ENCODE measurements at regions not wholly inside any gene's neighbourhood (a gene's known extent, or its start where the extent isn't known, plus 50 kb on each side); places are given as distances from the start of the nearest gene placed in this dataset.

DNA sequence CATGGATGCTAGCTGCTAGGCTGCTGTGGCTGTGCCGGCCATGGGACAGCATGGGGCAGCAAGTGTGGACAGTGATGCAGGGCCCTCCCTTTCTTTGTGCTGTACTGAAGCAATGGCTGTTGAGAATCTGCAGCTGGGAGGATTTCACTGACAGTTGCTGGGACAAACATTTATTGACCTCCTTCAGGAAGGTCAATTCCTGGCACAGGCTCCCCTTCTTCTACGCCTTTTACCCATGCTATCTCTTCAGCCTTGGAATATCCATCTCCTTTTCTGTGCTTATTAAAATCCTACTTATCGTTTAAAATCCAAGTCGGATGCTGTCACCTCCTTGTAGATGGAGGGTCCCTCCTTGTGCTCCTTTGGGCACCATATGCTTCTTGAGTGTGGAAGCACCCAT, 213.1 kb upstream of the USP24 start:
- no peaks in the 10 kb centered on the region for H3K27me3 ChIP-seq (replicated peaks in 1 of 4; ENCODE audit: control insufficient read depth in 3 of 4, extremely low read depth in 1 of 4, insufficient read depth in 3 of 4, low read length in 3 of 4)
- H4K8ac ChIP-seq (ENCODE audit: extremely low read depth, insufficient read depth, low read length): no peak overlapping the region
- H3K23ac ChIP-seq (ENCODE audit: insufficient read length): no peak overlapping the region
- H4K91ac ChIP-seq (replicated peaks; ENCODE audit: insufficient read length, low read length): no peak overlapping the region
- H3K14ac ChIP-seq (ENCODE audit: insufficient read length): no peak overlapping the region
- no peak overlapping the region for H3K4me2 ChIP-seq (ENCODE audit: insufficient read depth in 1 of 2, low read depth in 2 of 2, low read length in 2 of 2)
- H2BK5ac ChIP-seq (ENCODE audit: low read depth, low read length): no peak overlapping the region
- H3K36me3 ChIP-seq (ENCODE audit: control insufficient read depth in 2 of 4, insufficient read depth in 4 of 4, low read length in 3 of 4): no peaks in the 10 kb centered on the region
- no peak overlapping the region for H3K9ac ChIP-seq (replicated peaks in 1 of 4; ENCODE audit: extremely low read depth in 1 of 4, low read depth in 3 of 4, low read length in 3 of 4)
- H3K79me1 ChIP-seq (ENCODE audit: low read depth, low read length): no peaks in the 10 kb centered on the region
- H2AK5ac ChIP-seq (ENCODE audit: low read depth, low read length): no peak overlapping the region
- CTCF ChIA-PET (ENCODE audit: partially characterized antibody): interaction anchor here (1.4 to 1.9 kb wide), 2 partner anchors 50 to 52 kb away, joined by 5 to 6 read pairs; no protein-coding TSS in a partner anchor
- H3K4me3 ChIP-seq (ENCODE audit: extremely low read depth in 1 of 4, insufficient read depth in 2 of 4, low read depth in 3 of 4, low read length in 4 of 4): no peak overlapping the region
- H2AFZ ChIP-seq (ENCODE audit: low read length): no peak overlapping the region
- H2BK120ac ChIP-seq (replicated peaks; ENCODE audit: low read depth, low read length): no peak overlapping the region
- no peak for TF ChIP-seq GTF2F1 (IDR thresholded peaks at IDR 0.05; ENCODE audit: borderline replicate concordance, low read depth, low read length)
- TF ChIP-seq PHF8 (conservative IDR thresholded peaks at IDR 0.05; ENCODE audit: low read depth, low read length): no peak
- TF ChIP-seq SIRT6 (IDR thresholded peaks at IDR 0.05; ENCODE audit: low read length): no peak
- TF ChIP-seq CEBPB (IDR thresholded peaks at IDR 0.05; ENCODE audit: low read depth, low read length): no peak
- TF ChIP-seq BCL11A (IDR thresholded peaks at IDR 0.05; ENCODE audit: low read depth in 2 of 2, low read length in 2 of 2): no peak
- TF ChIP-seq YY1 (IDR thresholded peaks at IDR 0.05; ENCODE audit: low read depth, low read length): no peak
- TF ChIP-seq SRF (IDR thresholded peaks at IDR 0.05; ENCODE audit: low read depth, low read length): no peak
- no peak for TF ChIP-seq E2F6 (IDR thresholded peaks at IDR 0.05)
- no peak for TF ChIP-seq KDM1A (IDR thresholded peaks at IDR 0.05; ENCODE audit: borderline replicate concordance, low read length)
- no peak for TF ChIP-seq TBP (IDR thresholded peaks at IDR 0.05; ENCODE audit: low read depth, low read length)
- no peak for TF ChIP-seq BACH1 (IDR thresholded peaks at IDR 0.05; ENCODE audit: low read length)
- TF ChIP-seq POLR2A (IDR thresholded peaks at IDR 0.05; ENCODE audit: control extremely low read depth in 1 of 2, low read depth in 2 of 2, low read length in 2 of 2): no peak
- TF ChIP-seq POLR2AphosphoS5 (IDR thresholded peaks at IDR 0.05; ENCODE audit: low read depth, low read length): no peak
- TF ChIP-seq SUZ12 (IDR thresholded peaks at IDR 0.05; ENCODE audit: low read length): no peak
- TF ChIP-seq, protein P1, sequence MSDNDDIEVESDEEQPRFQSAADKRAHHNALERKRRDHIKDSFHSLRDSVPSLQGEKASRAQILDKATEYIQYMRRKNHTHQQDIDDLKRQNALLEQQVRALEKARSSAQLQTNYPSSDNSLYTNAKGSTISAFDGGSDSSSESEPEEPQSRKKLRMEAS (IDR thresholded peaks at IDR 0.05): no peak
- peaks cover 0 to 3% (median 0%) of the 10 kb centered on the region in 4 experiments; a peak in 1 of 7 replicates for H3K4me1 ChIP-seq (replicated peaks in 1 of 4; ENCODE audit: control insufficient read depth in 3 of 4, insufficient read depth in 4 of 4, low read length in 3 of 4)
- 95% methylated on average over 4 of the region's 4 CpGs; no CpG with 5 or more reads in 1 of the 2 experiments for WGBS, 2 experiments (ENCODE audit: extremely low coverage in 1 of 2, insufficient coverage in 1 of 2, insufficient read length in 1 of 2, insufficient replicate concordance in 2 of 2, low coverage in 1 of 2, low lambda C conversion rate in 2 of 2, missing lambda C conversion rate in 1 of 2)
- H3K56ac ChIP-seq (replicated peaks; ENCODE audit: insufficient read length, low read depth, low read length): no peak overlapping the region
- no peaks in the 10 kb centered on the region for H3K79me2 ChIP-seq (ENCODE audit: control insufficient read depth in 1 of 2, insufficient read depth in 2 of 2, low read length in 2 of 2)
- FAIRE-seq (no peak), DNase-seq (ENCODE audit: low read depth in 1 of 2, low spot score in 2 of 2) (no peak)
- H2BK12ac ChIP-seq (ENCODE audit: low read depth, low read length): no peak overlapping the region
- no peak overlapping the region for H3K4ac ChIP-seq (replicated peaks; ENCODE audit: insufficient read length, low read depth, low read length)
- no peaks in the 10 kb centered on the region for H4K20me1 ChIP-seq (replicated peaks in 1 of 2; ENCODE audit: control insufficient read depth in 1 of 2, insufficient read depth in 2 of 2, low read length in 2 of 2)
- H3K27ac ChIP-seq (ENCODE audit: low read depth, low read length): no peak overlapping the region
- no peaks in the 10 kb centered on the region for H3K9me3 ChIP-seq (ENCODE audit: insufficient read depth in 2 of 2, low read depth in 1 of 2, low read length in 1 of 2)
- POLR2A ChIA-PET (ENCODE audit: partially characterized antibody): no interaction called here
- no peak overlapping the region for H2BK20ac ChIP-seq (ENCODE audit: low read length)
- no peak overlapping the region for H2BK15ac ChIP-seq (ENCODE audit: low read length)
- H4K5ac ChIP-seq (ENCODE audit: insufficient read length, low read depth, low read length): no peak overlapping the region
- H3K23me2 ChIP-seq (ENCODE audit: low read depth, low read length): no peaks in the 10 kb centered on the region
- H3K18ac ChIP-seq (ENCODE audit: extremely low read depth, low read length): no peak overlapping the region
